ENCODE measurements at regions not wholly inside any gene's neighbourhood (a gene's known extent, or its start where the extent isn't known, plus 50 kb on each side); places are given as distances from the start of the nearest gene placed in this dataset.

DNA sequence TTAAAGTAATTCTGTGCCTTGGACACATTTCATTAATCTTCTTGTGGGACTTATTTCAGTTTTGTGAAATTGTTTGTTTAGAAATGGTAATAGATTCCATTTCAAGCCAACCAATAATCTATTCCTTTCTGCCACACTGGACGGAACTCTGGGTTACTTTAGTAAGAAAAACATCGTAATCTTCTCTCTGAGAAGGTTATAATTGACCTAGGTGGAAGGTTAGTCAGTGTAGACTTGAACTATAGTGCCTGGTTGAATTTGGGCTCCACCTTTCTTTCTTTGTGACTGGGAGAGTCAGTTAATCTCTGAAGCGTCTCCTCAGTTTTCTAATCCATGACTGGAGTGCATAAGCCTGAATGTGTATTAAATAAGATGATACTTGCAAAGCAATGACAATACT, 89.7 kb upstream of the PRLR start:
- TF ChIP-seq FOXJ2 (tag; IDR thresholded peaks at IDR 0.05) (no peak), FOXK2 (conservative IDR thresholded peaks at IDR 0.05 in 1 of 2, IDR thresholded peaks at IDR 0.05 in 1 of 2; ENCODE audit: low read depth in 2 of 2) (no peak), REST (IDR thresholded peaks at IDR 0.05; ENCODE audit: borderline replicate concordance) (no peak), REST (CRISPR knock-in tag; IDR thresholded peaks at IDR 0.05; ENCODE audit: low read depth) (no peak), EP300 (IDR thresholded peaks at IDR 0.05; ENCODE audit: low read length) (no peak), POLR2A (conservative IDR thresholded peaks at IDR 0.05) (no peak), ZKSCAN3 (CRISPR knock-in tag; IDR thresholded peaks at IDR 0.05) (no peak), ZSCAN29 (IDR thresholded peaks at IDR 0.05) (no peak), SIX5 (IDR thresholded peaks at IDR 0.05; ENCODE audit: borderline replicate concordance in 1 of 2, insufficient read depth in 1 of 2, low read depth in 1 of 2, low read length in 2 of 2) (no peak)
- TF ChIP-seq, protein P1, sequence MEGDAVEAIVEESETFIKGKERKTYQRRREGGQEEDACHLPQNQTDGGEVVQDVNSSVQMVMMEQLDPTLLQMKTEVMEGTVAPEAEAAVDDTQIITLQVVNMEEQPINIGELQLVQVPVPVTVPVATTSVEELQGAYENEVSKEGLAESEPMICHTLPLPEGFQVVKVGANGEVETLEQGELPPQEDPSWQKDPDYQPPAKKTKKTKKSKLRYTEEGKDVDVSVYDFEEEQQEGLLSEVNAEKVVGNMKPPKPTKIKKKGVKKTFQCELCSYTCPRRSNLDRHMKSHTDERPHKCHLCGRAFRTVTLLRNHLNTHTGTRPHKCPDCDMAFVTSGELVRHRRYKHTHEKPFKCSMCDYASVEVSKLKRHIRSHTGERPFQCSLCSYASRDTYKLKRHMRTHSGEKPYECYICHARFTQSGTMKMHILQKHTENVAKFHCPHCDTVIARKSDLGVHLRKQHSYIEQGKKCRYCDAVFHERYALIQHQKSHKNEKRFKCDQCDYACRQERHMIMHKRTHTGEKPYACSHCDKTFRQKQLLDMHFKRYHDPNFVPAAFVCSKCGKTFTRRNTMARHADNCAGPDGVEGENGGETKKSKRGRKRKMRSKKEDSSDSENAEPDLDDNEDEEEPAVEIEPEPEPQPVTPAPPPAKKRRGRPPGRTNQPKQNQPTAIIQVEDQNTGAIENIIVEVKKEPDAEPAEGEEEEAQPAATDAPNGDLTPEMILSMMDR (IDR thresholded peaks at IDR 0.05 in 2 of 3, conservative IDR thresholded peaks at IDR 0.05 in 1 of 3; ENCODE audit: insufficient read depth in 2 of 3, low read depth in 1 of 3, low read length in 3 of 3): no peak
- TF ChIP-seq, protein P2, sequence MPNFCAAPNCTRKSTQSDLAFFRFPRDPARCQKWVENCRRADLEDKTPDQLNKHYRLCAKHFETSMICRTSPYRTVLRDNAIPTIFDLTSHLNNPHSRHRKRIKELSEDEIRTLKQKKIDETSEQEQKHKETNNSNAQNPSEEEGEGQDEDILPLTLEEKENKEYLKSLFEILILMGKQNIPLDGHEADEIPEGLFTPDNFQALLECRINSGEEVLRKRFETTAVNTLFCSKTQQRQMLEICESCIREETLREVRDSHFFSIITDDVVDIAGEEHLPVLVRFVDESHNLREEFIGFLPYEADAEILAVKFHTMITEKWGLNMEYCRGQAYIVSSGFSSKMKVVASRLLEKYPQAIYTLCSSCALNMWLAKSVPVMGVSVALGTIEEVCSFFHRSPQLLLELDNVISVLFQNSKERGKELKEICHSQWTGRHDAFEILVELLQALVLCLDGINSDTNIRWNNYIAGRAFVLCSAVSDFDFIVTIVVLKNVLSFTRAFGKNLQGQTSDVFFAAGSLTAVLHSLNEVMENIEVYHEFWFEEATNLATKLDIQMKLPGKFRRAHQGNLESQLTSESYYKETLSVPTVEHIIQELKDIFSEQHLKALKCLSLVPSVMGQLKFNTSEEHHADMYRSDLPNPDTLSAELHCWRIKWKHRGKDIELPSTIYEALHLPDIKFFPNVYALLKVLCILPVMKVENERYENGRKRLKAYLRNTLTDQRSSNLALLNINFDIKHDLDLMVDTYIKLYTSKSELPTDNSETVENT (CRISPR knock-in tag; IDR thresholded peaks at IDR 0.05): no peak
